ENCODE measurements at regions not wholly inside any gene's neighbourhood (a gene's known extent, or its start where the extent isn't known, plus 50 kb on each side); places are given as distances from the start of the nearest gene placed in this dataset.
A peak's percentile ranks its signal among the peaks of the same experiment; 100 is the strongest.

DNA sequence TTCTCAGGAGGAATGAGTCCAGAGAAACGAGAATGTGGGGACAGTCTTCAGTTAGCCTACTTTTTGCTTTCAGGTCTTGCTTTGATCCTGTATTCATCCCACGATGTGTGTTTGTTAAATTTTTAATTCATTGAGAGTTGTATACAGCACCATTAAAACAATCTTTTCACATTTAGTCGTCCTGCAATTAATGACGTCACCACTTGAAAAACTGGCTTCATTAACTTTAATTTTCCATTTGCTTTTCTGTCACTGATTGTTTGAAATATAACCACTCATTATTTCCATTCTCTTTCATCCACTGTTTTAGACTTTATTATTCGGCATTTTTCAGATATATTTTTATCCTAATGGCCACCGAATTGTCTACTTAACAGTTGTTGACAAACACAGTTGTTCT lies 146.9 kb downstream of the TFEC start:
- no peak for DNase-seq

DNA sequence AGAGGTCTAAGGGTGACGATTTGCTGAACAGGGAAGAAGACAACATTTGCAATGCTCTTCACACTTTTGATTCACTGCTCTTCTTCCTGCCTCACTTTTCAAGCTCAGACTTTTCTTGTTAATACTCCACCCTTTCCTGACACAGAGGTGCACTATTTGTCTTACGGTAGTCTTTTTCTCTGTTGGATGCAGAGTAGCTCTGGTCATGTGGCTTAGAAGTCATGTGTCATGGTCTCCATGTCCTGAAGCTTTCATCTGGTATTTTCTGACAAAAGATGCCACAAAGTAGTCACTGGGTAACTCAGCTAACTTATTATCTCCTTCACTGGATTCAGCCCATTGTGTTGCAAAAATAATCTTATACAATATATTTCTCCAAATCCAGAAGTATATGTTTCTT lies 149.1 kb downstream of the TFEC start:
- DNase-seq, result no peak

DNA sequence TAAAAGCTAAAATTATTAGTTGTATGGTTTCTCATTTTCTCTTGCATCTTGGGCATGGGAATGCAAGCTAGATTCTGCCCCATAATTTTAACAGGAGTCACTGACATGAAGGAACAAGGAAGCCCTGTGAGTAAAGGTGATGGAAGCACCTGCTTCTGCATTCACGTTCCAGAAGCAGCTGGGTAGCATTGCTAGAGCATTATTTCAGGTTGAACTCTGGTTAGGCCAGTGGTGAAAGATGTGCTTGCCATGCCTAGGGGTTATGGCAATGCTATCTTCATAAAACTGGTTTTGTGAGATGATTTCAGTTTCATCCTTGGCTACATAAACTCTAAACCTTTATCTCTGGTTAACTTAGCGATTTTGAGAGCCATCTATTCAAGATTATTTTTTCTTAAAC lies 151.4 kb downstream of the TFEC start:
- no peak for DNase-seq

DNA sequence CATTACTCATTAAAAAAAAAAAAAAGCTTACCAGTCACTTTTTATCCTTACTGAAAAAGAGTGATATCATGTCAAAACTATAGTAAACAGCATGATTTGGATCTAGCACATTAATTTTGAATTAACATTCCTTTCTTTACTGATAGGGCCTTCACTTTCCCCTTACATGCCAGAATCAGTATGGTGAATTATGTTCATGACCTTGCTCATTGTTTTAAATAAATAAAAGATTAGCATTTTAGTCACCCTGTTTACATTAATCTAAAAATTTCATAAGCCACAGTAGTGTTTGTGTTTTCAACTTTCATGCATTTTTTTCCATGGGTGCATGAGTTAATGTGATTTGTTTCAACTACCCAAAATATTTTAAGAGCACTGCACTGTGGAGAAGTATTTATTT lies 160.8 kb downstream of the TFEC start:
- no peak for DNase-seq

DNA sequence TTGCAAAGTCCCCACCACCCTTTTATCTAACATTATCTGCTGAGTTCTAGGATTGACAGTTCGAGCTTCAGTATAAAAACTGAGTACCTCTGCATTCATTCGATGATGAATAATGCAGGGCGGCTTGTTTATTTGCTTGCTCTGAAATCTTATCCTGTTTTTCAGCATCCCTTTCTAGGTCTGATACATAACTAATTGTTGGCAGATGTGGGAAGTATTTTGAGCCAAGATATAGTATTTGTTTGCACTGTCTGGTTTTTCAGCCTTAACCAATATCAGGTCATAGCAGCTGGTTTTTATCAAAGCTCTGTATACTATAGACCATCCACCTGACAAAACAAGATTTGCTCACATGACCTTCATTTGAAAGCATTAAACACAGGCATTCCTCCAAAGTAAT lies 161.4 kb downstream of the TFEC start:
- DNase-seq, result no peak

DNA sequence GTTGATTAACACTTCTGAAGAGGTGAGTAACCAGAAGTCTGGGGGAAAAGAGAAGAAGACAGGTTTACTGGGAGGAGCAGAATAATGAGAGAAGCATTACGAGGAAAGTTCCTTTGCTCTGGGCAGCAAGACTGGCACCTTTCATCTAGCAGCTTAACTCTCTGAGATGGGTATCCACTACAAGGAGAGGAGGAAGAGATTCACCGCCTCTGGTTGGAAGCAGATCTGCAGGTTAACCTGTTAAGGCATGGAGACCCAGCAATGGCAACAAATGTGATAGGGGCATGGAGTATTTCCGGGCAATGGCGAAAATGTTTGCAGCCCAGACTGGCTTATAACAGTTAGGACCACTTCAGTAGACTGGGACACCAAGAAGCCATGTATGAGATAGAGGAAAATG lies 162.2 kb downstream of the TFEC start:
- no peak for DNase-seq

DNA sequence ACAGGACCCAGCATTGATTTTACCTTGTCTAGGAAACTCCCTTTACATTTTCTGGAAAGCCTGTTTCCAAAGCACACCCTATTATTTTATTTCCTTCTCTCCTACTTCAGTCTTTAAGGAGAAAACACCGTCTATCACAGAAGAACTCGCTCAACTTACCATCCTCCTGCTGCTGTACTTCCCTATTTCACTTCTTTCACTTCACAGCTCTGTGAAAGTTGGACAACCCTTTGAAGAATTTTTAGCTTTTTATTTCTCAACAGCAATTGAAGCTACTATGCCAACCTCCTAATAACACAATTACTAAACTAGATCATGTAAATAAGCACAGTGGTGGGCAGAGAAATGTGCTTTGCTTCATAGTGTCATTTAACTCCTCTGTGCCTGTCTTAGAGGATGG lies 166.5 kb downstream of the TFEC start:
- no peak for DNase-seq

GRCh38 chr7:115851291-115851690 lies 179.3 kb downstream of the TFEC start:
- DNase-seq, result peak; percentile 60

- no peak for DNase-seq
Observed at GRCh38 chr7:115850774-115851173, 179.8 kb downstream of the TFEC start.

DNA sequence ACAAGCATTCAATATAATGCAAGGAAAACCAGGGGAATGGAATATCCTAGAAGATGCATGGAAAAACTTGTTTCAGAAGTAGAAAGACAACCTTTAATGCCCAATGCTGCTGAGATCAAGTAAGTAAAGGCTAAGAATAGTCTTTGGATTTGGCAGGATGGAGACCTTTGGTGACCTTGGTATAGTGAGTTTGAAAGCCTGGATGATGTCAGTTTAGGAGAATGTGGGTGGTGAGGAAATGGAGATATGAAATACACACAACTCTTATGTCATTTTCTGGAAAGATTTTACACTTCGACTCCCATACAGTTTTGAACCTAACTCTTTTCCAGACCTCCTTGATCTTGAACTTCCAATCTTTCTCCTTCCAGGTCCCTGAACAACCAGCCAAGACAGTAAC lies 185.7 kb downstream of the TFEC start:
- no peak for DNase-seq

DNA sequence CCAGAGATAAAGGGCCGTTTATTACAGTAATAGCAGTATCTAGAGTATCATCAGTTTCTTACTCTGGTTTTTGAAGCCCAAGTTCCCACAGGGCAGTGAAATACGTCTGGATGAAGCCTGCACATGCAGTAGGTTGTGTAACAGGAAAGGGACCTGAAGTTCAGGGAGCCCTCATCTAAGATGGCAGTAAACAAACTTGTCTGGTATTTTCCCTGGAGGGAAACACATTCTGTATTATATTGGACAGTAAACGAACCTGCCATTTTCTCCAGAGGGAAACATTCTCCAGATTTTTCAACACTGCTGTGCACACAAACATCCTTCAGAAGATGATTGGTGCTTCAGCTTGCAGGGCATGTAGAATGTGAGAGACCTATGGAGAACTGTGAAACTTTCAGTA lies 189.9 kb downstream of the TFEC start:
- no peak for DNase-seq

- no peak for DNase-seq
Observed at GRCh38 chr7:115838829-115839228, 191.7 kb downstream of the TFEC start.

GRCh38 chr7:115831371-115831770 lies 199.2 kb downstream of the TFEC start:
- DNase-seq, result no peak

GRCh38 chr7:115827305-115828045 lies 203.1 kb downstream of the TFEC start:
- DNase-seq, result no peak

DNA sequence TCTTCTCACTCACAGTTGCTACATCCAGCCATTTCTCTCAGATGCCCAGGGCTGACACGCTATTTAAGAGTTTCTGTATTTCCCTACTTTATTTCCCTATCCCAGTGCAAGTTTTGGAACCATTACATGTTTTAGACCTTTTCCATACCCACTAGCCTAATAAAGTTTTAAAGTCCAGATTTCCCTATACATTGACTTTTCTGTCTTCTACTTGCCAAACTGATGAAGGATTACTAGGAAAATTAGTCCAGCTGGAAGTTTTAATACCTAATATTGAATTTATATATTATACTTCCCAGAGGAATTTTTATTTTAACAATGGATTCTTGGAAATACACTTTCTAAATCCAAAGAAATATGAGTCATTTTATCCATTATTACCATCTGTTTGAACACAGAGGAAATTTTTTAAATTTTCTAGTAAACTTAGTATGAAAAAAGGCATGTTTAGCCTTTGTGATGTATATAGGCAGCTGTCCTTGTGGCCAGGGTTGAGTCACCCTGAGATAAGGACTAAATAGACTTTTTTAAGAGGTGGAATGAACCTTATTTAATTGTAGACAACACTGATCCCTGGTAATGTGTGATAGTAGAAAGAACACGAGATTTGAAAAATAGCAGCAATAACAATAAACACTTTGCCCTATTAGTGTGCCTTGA lies 205.0 kb downstream of the TFEC start:
- DNase-seq, result no peak

DNA sequence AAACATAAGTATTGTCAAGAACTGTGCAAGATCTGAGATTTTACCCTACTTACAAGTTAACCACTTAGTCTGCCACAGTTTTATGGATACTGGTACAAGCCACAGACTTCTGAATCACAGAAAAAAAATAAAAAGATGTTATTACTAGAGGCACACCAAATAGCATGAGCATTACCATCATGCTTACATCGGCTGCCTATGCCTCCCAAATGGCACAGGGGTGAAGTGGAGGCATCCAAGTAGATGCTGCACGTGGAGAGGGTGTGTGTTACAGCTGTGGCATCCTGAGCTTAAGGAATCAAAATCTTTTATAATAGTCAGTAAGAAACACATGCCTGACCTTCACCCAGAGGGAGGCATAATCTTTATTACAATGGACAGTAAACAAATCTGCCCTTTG lies 207.8 kb downstream of the TFEC start:
- DNase-seq, result no peak

DNA sequence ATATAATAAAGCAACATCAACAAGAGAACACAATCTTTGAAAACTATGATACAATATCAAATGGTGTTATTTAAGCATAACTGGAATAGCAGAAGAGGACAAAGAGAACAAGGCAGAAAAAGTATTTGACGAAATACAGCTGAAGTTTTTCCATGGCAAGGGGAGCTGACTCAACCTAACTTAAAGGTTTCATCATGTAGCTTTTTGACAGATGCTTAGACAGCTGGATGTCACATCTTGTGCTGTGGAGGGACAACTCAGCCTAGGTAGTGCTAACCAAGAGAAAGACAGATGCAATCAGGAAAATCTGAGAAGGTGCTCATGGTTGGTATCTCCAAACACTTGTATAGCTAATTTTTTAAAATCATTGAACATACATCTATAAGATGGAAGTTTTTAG lies 208.2 kb downstream of the TFEC start:
- DNase-seq, result no peak

DNA sequence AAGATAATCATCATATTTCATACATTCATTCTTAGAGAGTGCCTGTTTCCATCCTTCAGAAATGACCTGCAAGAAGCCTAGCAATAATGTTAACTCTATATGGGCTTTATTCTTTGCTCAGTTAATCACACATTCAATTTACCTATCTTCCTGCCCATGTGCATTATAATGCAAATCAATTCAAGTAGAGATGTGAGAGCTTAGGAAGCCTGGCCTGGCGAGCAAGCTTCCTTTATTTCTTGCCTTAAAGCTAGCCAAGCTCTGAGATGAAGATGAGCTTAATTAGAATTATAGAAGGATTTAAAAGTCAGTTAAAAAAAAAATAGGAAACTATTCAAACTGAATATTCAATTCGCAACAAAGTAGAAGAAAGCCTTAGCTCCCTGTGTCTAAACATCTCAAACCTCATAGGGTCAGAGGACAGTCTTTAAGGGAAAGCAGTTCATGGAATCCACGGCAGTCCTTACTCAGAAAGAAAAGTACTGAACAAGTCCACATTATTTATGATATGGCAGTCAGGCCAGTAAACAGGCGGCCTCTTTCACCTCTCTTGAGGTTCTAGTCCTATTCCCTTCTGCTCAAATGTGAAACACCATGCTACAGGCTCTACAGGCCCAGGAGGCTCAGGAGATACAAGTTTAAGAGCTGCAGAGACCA lies 214.1 kb downstream of the TFEC start:
- peak; percentile 19 for DNase-seq

GRCh38 chr7:115812794-115813193 lies 217.8 kb downstream of the TFEC start:
- no peak for DNase-seq

DNA sequence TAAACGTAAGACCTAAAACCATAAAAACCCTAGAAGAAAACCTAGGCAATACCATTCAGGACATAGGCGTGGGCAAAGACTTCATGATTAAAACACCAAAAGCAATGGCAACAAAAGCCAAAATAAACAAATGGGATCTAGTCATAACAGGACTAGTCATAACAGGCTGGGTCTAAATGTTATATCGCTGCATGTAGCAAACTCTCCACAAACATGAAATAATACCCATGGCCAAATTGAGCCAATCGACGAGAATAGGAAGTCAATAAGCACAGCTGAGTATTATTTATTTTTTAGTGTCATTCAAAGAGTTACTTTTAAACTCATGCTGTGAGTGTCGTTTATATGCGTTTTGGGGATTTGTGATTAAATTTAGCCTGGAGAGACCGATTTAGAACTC lies 225.1 kb downstream of the TFEC start:
- DNase-seq, result no peak

DNA sequence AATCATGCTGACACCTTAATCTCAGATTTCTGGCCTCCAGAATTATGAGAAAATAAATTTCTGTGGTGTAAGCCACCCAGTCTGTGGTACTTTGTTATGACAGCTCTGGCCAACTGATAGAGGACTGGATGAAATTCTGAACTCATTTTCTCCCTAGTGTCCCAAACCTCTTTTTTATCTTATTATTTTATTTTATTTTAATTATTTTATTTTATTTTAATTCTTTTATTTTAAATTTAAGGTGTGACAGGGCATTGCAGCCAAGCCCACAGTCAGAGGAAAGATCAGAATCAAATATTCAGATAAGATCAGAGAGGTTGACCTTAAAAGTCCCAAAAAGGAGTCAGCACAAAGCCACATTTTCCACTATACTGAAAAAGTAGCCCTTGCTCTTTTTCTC lies 228.1 kb downstream of the TFEC start:
- no peak for DNase-seq

DNA sequence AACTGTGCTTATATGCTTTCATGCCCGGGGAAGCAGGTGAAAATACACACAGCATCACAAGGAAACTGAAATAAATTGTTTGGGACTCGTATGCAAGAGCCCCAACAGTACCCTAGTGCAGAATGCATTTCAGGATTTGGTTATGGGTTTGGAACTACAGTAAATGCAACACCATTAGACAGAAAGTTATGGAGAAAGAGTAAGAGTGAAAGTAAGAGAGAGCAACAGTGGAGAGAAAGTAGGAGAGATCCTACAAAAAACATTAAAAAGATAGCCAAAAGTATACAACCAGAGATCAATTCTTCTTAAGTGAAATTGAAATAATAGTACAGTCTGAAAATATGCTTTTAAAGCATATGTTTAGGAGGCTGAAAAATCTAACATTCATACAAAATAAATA lies 231.1 kb downstream of the TFEC start:
- DNase-seq, result no peak

GRCh38 chr7:115793958-115794702 lies 236.4 kb downstream of the TFEC start:
- DNase-seq, result no peak

DNA sequence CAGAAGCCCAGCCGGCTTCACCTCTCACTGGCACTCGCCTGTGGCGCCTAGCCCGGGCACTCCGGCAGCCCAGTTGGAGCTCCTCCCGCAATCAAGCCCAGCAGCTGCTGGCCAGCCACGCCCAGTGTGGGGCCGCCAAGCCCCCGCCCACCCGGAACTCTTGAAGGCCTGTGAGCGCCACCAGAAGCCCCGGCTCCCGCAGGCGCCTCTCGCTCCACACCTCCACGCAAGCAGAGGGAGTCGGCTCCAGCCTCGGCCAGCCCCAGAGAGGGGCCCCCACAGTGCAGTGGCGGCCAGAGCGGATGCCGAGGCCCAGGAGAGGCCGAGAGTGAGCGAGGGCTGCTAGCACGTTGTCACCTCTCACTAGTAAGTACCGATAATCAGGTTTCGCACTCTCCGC lies 240.7 kb downstream of the TFEC start:
- no peak for DNase-seq
